HEK293 (cell line): ENCODE measurements at regions not wholly inside any gene's neighbourhood (a gene's known extent, or its start where the extent isn't known, plus 50 kb on each side); places are given as distances from the start of the nearest gene placed in this dataset.

Experiments used
- CTCF ChIA-PET: fragments of 350-600 bp; formaldehyde crosslinking; extraction: SDS; loops from one replicate; lab custom pipeline; 2021; ENCODE audit warnings: antibody characterized with exemption; lab: Yijun Ruan, JAX
- POLR2A ChIA-PET: fragments of 300-600 bp; formaldehyde crosslinking; extraction: SDS; loops from one replicate; lab custom pipeline; 2020; ENCODE audit warnings: antibody characterized with exemption, inconsistent platforms; lab: Yijun Ruan, JAX
- H3K27ac ChIP-seq: fragments of 200-500 bp; sonication (Bioruptor generic); 2 replicates; pipeline ENCODE4 v1.5.1; 2014; ENCODE audit warnings: low read depth, low read length, control low read depth, inconsistent platforms; ENCODE audit errors: extremely low read depth
- H3K36me3 ChIP-seq, 2 experiments: fragments of 200-500 bp in 1 of 2; sonication (Bioruptor generic) in 1 of 2; 1 replicate in 1 of 2; 2 replicates in 1 of 2; pipeline ENCODE4 v1.5.1; 2014 to 2017; ENCODE audit warnings: inconsistent platforms in 2 of 2, low read length in 2 of 2; ENCODE audit not compliant: control insufficient read depth in 2 of 2, insufficient read depth in 1 of 2
- H3K4me1 ChIP-seq: fragments of 200-500 bp; sonication (Bioruptor generic); 2 replicates; pipeline ENCODE4 v1.5.1; 2014; ENCODE audit warnings: mild to moderate bottlenecking, low read length, inconsistent platforms; ENCODE audit not compliant: control insufficient read depth, insufficient read depth
- H3K4me3 ChIP-seq: 2 replicates; pipeline ENCODE4 v1.5.1; 2011; ENCODE audit warnings: low read depth, mild to moderate bottlenecking, control low read depth, low read length, moderate library complexity
- H3K9me3 ChIP-seq: fragments of 200-500 bp; sonication (Bioruptor generic); 2 replicates; pipeline ENCODE4 v1.5.1; 2014; ENCODE audit warnings: low read depth, low read length, inconsistent platforms; ENCODE audit not compliant: control insufficient read depth, insufficient read depth
- EGR2 ChIP-seq: fragments of 450-650 bp; formaldehyde crosslinking; IDR thresholded peaks from 2 replicates; pipeline ENCODE4 v1.5.1; 2016; ENCODE audit warnings: low read depth, missing biosample characterization, missing genetic modification characterization
- FEZF1 ChIP-seq: fragments of 450-650 bp; formaldehyde crosslinking; IDR thresholded peaks from 2 replicates; pipeline ENCODE4 v1.5.1; 2016; ENCODE audit warnings: missing biosample characterization, missing genetic modification characterization
- KLF8 ChIP-seq: fragments of 450-650 bp; formaldehyde crosslinking; IDR thresholded peaks from 2 replicates; pipeline ENCODE4 v1.5.1; 2016; ENCODE audit warnings: missing biosample characterization, missing genetic modification characterization
- MYNN ChIP-seq: fragments of 450-650 bp; formaldehyde crosslinking; IDR thresholded peaks from 2 replicates; pipeline ENCODE4 v1.5.1; 2016; ENCODE audit warnings: missing biosample characterization, missing genetic modification characterization, borderline replicate concordance
- PRDM10 ChIP-seq: fragments of 450-650 bp; formaldehyde crosslinking; IDR thresholded peaks from 2 replicates; pipeline ENCODE4 v1.5.1; 2016; ENCODE audit warnings: missing biosample characterization, missing genetic modification characterization
- WT1 ChIP-seq: fragments of 450-650 bp; formaldehyde crosslinking; IDR thresholded peaks from 2 replicates; pipeline ENCODE4 v1.5.1; 2016; ENCODE audit warnings: missing biosample characterization, missing genetic modification characterization
- ZBTB10 ChIP-seq: fragments of 450-650 bp; formaldehyde crosslinking; IDR thresholded peaks from 2 replicates; pipeline ENCODE4 v1.5.1; 2016; ENCODE audit warnings: missing biosample characterization, missing genetic modification characterization
- ZFP3 ChIP-seq: fragments of 450-650 bp; formaldehyde crosslinking; IDR thresholded peaks from 2 replicates; pipeline ENCODE4 v1.5.1; 2016; ENCODE audit warnings: low read depth, missing biosample characterization, missing genetic modification characterization
- ZNF132 ChIP-seq: fragments of 450-650 bp; formaldehyde crosslinking; IDR thresholded peaks from 2 replicates; pipeline ENCODE4 v1.5.1; 2017; ENCODE audit warnings: missing biosample characterization, missing genetic modification characterization, borderline replicate concordance
- ZNF221 ChIP-seq: fragments of 450-650 bp; formaldehyde crosslinking; IDR thresholded peaks from 2 replicates; pipeline ENCODE4 v1.5.1; 2017; ENCODE audit warnings: missing biosample characterization, missing genetic modification characterization, borderline replicate concordance
- ZNF26 ChIP-seq: fragments of 450-650 bp; formaldehyde crosslinking; IDR thresholded peaks from 2 replicates; pipeline ENCODE4 v1.5.1; 2016; ENCODE audit warnings: missing biosample characterization, missing genetic modification characterization
- ZNF280C ChIP-seq: fragments of 450-650 bp; formaldehyde crosslinking; IDR thresholded peaks from 2 replicates; pipeline ENCODE4 v1.5.1; 2016; ENCODE audit warnings: missing biosample characterization, missing genetic modification characterization
- ZNF366 ChIP-seq: fragments of 450-650 bp; formaldehyde crosslinking; conservative IDR thresholded peaks from 2 replicates; pipeline ENCODE4 v1.5.1; 2016; ENCODE audit warnings: missing biosample characterization, missing genetic modification characterization
- ZNF529 ChIP-seq: fragments of 450-650 bp; formaldehyde crosslinking; IDR thresholded peaks from 2 replicates; pipeline ENCODE4 v1.5.1; 2017; ENCODE audit warnings: missing genetic modification characterization, missing biosample characterization; ENCODE audit not compliant: insufficient replicate concordance
- ZNF530 ChIP-seq: fragments of 450-650 bp; formaldehyde crosslinking; IDR thresholded peaks from 2 replicates; pipeline ENCODE4 v1.5.1; 2016; ENCODE audit warnings: low read depth, missing biosample characterization, missing genetic modification characterization
- ZNF629 ChIP-seq: fragments of 450-650 bp; formaldehyde crosslinking; IDR thresholded peaks from 2 replicates; pipeline ENCODE4 v1.5.1; 2017; ENCODE audit warnings: missing biosample characterization, missing genetic modification characterization
- ZNF777 ChIP-seq: fragments of 450-650 bp; formaldehyde crosslinking; IDR thresholded peaks from 2 replicates; pipeline ENCODE4 v1.5.1; 2017; ENCODE audit warnings: missing biosample characterization, missing genetic modification characterization, borderline replicate concordance
- TF ChIP-seq, protein P1 (sequence below): fragments of 450-650 bp; formaldehyde crosslinking; IDR thresholded peaks from 2 replicates; pipeline ENCODE4 v1.5.1; 2016; ENCODE audit warnings: missing biosample characterization, missing genetic modification characterization
- TF ChIP-seq, protein P2 (sequence below): fragments of 450-650 bp; formaldehyde crosslinking; IDR thresholded peaks from 2 replicates; pipeline ENCODE4 v1.5.1; 2017; ENCODE audit warnings: missing biosample characterization, missing genetic modification characterization
- TF ChIP-seq, protein P3 (sequence below): fragments of 450-650 bp; formaldehyde crosslinking; IDR thresholded peaks from 2 replicates; pipeline ENCODE4 v1.5.1; 2016; ENCODE audit warnings: missing biosample characterization, missing genetic modification characterization, borderline replicate concordance

DNA sequence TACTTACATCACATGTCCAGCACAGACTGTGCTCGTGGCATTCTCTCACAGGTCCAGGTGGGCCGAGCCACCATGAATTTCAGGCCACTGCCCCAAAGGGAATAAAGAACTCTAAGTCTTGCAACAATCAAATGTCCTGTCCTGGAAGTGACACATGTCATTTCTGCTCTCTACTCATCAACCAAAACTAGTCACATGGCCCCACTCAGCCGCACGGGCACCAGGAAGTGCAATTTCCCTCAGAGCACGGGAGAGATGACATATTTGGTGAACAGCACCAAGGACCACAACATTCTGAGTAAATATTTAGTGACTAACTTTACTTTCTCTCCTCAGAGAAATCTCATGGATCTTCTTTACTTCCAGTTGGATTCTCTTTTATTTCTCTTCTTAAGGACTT, 131.1 kb upstream of the TUT7 start:
- ChIA-PET POLR2A (no interaction called here), CTCF (interaction anchor here (0.6 to 3.5 kb wide), 2 partner anchors 153 to 838 kb away, joined by 3 to 45 read pairs; no protein-coding TSS in a partner anchor)
- no peaks in the 10 kb centered on the region for H3K36me3 ChIP-seq
- no peak overlapping the region for H3K27ac ChIP-seq
- no peaks in the 10 kb centered on the region for H3K9me3 ChIP-seq
- no peak overlapping the region for H3K4me3 ChIP-seq
- no peaks in the 10 kb centered on the region for H3K4me1 ChIP-seq
- TF ChIP-seq ZNF366 (tag by site-specific recombination), result no peak
- TF ChIP-seq ZNF529 (tag by site-specific recombination), result no peak
- TF ChIP-seq KLF8 (tag by site-specific recombination), result no peak
- TF ChIP-seq, protein P1, sequence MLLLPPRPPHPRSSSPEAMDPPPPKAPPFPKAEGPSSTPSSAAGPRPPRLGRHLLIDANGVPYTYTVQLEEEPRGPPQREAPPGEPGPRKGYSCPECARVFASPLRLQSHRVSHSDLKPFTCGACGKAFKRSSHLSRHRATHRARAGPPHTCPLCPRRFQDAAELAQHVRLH (tag by site-specific recombination), result no peak
- no peak for TF ChIP-seq ZNF221 (tag by site-specific recombination)
- TF ChIP-seq EGR2 (tag by site-specific recombination), result no peak
- no peak for TF ChIP-seq ZNF132 (tag by site-specific recombination)
- TF ChIP-seq, protein P2, sequence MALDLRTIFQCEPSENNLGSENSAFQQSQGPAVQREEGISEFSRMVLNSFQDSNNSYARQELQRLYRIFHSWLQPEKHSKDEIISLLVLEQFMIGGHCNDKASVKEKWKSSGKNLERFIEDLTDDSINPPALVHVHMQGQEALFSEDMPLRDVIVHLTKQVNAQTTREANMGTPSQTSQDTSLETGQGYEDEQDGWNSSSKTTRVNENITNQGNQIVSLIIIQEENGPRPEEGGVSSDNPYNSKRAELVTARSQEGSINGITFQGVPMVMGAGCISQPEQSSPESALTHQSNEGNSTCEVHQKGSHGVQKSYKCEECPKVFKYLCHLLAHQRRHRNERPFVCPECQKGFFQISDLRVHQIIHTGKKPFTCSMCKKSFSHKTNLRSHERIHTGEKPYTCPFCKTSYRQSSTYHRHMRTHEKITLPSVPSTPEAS, result no peak
- TF ChIP-seq ZNF280C, result no peak
- no peak for TF ChIP-seq PRDM10 (tag by site-specific recombination)
- TF ChIP-seq WT1 (tag by site-specific recombination), result no peak
- TF ChIP-seq, protein P3, sequence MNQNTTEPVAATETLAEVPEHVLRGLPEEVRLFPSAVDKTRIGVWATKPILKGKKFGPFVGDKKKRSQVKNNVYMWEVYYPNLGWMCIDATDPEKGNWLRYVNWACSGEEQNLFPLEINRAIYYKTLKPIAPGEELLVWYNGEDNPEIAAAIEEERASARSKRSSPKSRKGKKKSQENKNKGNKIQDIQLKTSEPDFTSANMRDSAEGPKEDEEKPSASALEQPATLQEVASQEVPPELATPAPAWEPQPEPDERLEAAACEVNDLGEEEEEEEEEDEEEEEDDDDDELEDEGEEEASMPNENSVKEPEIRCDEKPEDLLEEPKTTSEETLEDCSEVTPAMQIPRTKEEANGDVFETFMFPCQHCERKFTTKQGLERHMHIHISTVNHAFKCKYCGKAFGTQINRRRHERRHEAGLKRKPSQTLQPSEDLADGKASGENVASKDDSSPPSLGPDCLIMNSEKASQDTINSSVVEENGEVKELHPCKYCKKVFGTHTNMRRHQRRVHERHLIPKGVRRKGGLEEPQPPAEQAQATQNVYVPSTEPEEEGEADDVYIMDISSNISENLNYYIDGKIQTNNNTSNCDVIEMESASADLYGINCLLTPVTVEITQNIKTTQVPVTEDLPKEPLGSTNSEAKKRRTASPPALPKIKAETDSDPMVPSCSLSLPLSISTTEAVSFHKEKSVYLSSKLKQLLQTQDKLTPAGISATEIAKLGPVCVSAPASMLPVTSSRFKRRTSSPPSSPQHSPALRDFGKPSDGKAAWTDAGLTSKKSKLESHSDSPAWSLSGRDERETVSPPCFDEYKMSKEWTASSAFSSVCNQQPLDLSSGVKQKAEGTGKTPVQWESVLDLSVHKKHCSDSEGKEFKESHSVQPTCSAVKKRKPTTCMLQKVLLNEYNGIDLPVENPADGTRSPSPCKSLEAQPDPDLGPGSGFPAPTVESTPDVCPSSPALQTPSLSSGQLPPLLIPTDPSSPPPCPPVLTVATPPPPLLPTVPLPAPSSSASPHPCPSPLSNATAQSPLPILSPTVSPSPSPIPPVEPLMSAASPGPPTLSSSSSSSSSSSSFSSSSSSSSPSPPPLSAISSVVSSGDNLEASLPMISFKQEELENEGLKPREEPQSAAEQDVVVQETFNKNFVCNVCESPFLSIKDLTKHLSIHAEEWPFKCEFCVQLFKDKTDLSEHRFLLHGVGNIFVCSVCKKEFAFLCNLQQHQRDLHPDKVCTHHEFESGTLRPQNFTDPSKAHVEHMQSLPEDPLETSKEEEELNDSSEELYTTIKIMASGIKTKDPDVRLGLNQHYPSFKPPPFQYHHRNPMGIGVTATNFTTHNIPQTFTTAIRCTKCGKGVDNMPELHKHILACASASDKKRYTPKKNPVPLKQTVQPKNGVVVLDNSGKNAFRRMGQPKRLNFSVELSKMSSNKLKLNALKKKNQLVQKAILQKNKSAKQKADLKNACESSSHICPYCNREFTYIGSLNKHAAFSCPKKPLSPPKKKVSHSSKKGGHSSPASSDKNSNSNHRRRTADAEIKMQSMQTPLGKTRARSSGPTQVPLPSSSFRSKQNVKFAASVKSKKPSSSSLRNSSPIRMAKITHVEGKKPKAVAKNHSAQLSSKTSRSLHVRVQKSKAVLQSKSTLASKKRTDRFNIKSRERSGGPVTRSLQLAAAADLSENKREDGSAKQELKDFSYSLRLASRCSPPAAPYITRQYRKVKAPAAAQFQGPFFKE (tag by site-specific recombination), result no peak
- no peak for TF ChIP-seq ZFP3 (tag by site-specific recombination)
- no peak for TF ChIP-seq ZNF26
- no peak for TF ChIP-seq ZNF777
- TF ChIP-seq ZNF629 (tag by site-specific recombination), result no peak
- TF ChIP-seq MYNN (tag by site-specific recombination), result no peak
- no peak for TF ChIP-seq ZNF530 (tag by site-specific recombination)
- no peak for TF ChIP-seq ZBTB10 (tag by site-specific recombination)
- TF ChIP-seq FEZF1 (tag by site-specific recombination), result no peak
